ENCODE measurements at regions not wholly inside any gene's neighbourhood (a gene's known extent, or its start where the extent isn't known, plus 50 kb on each side); places are given as distances from the start of the nearest gene placed in this dataset.

GRCh38 chr1:88221411-88221810 is 462.7 kb upstream of the PKN2 start:
- ChIA-PET CTCF (no interaction called here), POLR2A (no interaction called here)
- no peak for TF ChIP-seq CTCF (IDR thresholded peaks at IDR 0.05; ENCODE audit: control extremely low read depth, extremely low read depth, low read depth, missing control alignments)
- no peak for DNase-seq (ENCODE audit: extremely low spot score)

- TF ChIP-seq CTCF (IDR thresholded peaks at IDR 0.05; ENCODE audit: control extremely low read depth, extremely low read depth, low read depth, missing control alignments): no peak
- CTCF ChIA-PET: interaction anchor here (1.3 kb wide), 1 partner anchor 44 kb away, joined by 3 read pairs; no protein-coding TSS in a partner anchor
- DNase-seq (ENCODE audit: extremely low spot score): no peak
- POLR2A ChIA-PET: no interaction called here
Measured at GRCh38 chr1:88224906-88225305, 459.2 kb upstream of the PKN2 start.

- no peak for TF ChIP-seq CTCF (IDR thresholded peaks at IDR 0.05; ENCODE audit: control extremely low read depth, extremely low read depth, low read depth, missing control alignments)
- DNase-seq (ENCODE audit: extremely low spot score): no peak
- POLR2A ChIA-PET: no interaction called here
- CTCF ChIA-PET: interaction anchor here (1.2 to 2.4 kb wide), 2 partner anchors 9 to 11 kb away, joined by 4 to 8 read pairs; no protein-coding TSS in a partner anchor
Measured at GRCh38 chr1:88228114-88228513, 456.0 kb upstream of the PKN2 start.

GRCh38 chr1:88230126-88230525 is 453.9 kb upstream of the PKN2 start:
- DNase-seq (ENCODE audit: extremely low spot score): no peak
- POLR2A ChIA-PET: no interaction called here
- no peak for TF ChIP-seq CTCF (IDR thresholded peaks at IDR 0.05; ENCODE audit: control extremely low read depth, extremely low read depth, low read depth, missing control alignments)
- CTCF ChIA-PET: no interaction called here

GRCh38 chr1:88237058-88237457 is 447.0 kb upstream of the PKN2 start:
- POLR2A ChIA-PET: no interaction called here
- TF ChIP-seq CTCF (IDR thresholded peaks at IDR 0.05; ENCODE audit: control extremely low read depth, extremely low read depth, low read depth, missing control alignments): no peak
- no peak for DNase-seq (ENCODE audit: extremely low spot score)
- CTCF ChIA-PET: no interaction called here

- POLR2A ChIA-PET: no interaction called here
- CTCF ChIA-PET: interaction anchor here (1.7 kb wide), 1 partner anchor 11 kb away, joined by 8 read pairs; no protein-coding TSS in a partner anchor
- TF ChIP-seq CTCF (IDR thresholded peaks at IDR 0.05; ENCODE audit: control extremely low read depth, extremely low read depth, low read depth, missing control alignments): no peak
- no peak for DNase-seq (ENCODE audit: extremely low spot score)
Measured at GRCh38 chr1:88239205-88239604, 444.9 kb upstream of the PKN2 start.

GRCh38 chr1:88247666-88248065 is 436.4 kb upstream of the PKN2 start:
- POLR2A ChIA-PET: no interaction called here
- CTCF ChIA-PET: no interaction called here
- no peak for DNase-seq (ENCODE audit: extremely low spot score)
- TF ChIP-seq CTCF (IDR thresholded peaks at IDR 0.05; ENCODE audit: control extremely low read depth, extremely low read depth, low read depth, missing control alignments): no peak

Measured in GM10248 (cell line).